HL-60 (cell line): ENCODE measurements at regions not wholly inside any gene's neighbourhood (a gene's known extent, or its start where the extent isn't known, plus 50 kb on each side); places are given as distances from the start of the nearest gene placed in this dataset.

ENCODE experiments used
- DNase-seq, 2 experiments: peaks; one replicate each; pipeline ENCODE4 v3.0.0-alpha.2; 2010 to 2020; ENCODE audit warnings: low read depth in 1 of 2, low spot score in 1 of 2
- H3K27ac ChIP-seq: fragments of 250-450 bp; sonication (Bioruptor Pico); replicated peaks from 2 replicates; pipeline ENCODE4 v1.5.1; 2020; ENCODE audit warnings: mild to moderate bottlenecking, moderate library complexity
- H3K27me3 ChIP-seq: fragments of 250-450 bp; sonication (Bioruptor Pico); 2 replicates; pipeline ENCODE4 v1.5.1; 2021; ENCODE audit warnings: mild to moderate bottlenecking, moderate library complexity; ENCODE audit not compliant: insufficient read depth, poor library complexity, severe bottlenecking
- H3K4me3 ChIP-seq: replicated peaks from 2 replicates; pipeline ENCODE4 v1.5.1; 2011; ENCODE audit warnings: mild to moderate bottlenecking, control low read depth, low read length; ENCODE audit not compliant: insufficient read depth
- GABPA ChIP-seq: IDR thresholded peaks from 2 replicates; pipeline ENCODE4 v1.6.1; 2012; ENCODE audit warnings: low read depth
- POLR2AphosphoS5 ChIP-seq: IDR thresholded peaks from 2 replicates; pipeline ENCODE4 v1.6.1; 2012; ENCODE audit warnings: low read depth
- SPI1 ChIP-seq: IDR thresholded peaks from 2 replicates; pipeline ENCODE4 v1.6.1; 2012; ENCODE audit warnings: low read depth, mild to moderate bottlenecking, borderline replicate concordance
- TF ChIP-seq, protein P1 (sequence below): IDR thresholded peaks from 2 replicates; pipeline ENCODE4 v1.6.1; 2012; ENCODE audit warnings: low read depth; ENCODE audit not compliant: insufficient replicate concordance
- TF ChIP-seq, protein P2 (sequence below): IDR thresholded peaks from one replicate; pipeline ENCODE4 v1.5.1; 2011; ENCODE audit warnings: low read length, control low read depth, inconsistent platforms; ENCODE audit not compliant: insufficient read depth

DNA sequence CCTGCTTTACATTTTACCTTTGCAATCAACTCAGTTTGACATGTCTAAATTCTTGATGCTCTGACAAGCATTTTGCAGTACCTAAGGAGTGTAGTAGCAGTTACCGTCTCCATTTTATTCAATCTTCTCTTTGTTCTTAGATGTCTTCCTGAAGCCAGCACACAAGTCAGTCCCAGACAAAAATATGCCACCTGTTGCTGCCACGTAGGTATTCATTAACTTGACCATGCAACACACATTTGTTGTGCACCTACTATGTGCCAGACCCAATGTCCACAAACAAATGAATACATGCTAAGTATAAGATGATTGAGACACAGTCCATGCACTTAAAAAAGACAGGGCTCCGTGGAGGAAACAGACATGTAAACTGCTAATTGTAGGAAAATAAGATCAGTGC lies 81.5 kb upstream of the NGF start:
- Histone ChIP-seq H3K27ac (no peak overlapping the region), H3K27me3 (no peaks in the 10 kb centered on the region), H3K4me3 (no peak overlapping the region)
- DNase-seq, result no peak
- TF ChIP-seq POLR2AphosphoS5 (no peak), GABPA (no peak), SPI1 (no peak)
- TF ChIP-seq, protein P1, sequence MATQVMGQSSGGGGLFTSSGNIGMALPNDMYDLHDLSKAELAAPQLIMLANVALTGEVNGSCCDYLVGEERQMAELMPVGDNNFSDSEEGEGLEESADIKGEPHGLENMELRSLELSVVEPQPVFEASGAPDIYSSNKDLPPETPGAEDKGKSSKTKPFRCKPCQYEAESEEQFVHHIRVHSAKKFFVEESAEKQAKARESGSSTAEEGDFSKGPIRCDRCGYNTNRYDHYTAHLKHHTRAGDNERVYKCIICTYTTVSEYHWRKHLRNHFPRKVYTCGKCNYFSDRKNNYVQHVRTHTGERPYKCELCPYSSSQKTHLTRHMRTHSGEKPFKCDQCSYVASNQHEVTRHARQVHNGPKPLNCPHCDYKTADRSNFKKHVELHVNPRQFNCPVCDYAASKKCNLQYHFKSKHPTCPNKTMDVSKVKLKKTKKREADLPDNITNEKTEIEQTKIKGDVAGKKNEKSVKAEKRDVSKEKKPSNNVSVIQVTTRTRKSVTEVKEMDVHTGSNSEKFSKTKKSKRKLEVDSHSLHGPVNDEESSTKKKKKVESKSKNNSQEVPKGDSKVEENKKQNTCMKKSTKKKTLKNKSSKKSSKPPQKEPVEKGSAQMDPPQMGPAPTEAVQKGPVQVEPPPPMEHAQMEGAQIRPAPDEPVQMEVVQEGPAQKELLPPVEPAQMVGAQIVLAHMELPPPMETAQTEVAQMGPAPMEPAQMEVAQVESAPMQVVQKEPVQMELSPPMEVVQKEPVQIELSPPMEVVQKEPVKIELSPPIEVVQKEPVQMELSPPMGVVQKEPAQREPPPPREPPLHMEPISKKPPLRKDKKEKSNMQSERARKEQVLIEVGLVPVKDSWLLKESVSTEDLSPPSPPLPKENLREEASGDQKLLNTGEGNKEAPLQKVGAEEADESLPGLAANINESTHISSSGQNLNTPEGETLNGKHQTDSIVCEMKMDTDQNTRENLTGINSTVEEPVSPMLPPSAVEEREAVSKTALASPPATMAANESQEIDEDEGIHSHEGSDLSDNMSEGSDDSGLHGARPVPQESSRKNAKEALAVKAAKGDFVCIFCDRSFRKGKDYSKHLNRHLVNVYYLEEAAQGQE, result no peak
- TF ChIP-seq, protein P2, sequence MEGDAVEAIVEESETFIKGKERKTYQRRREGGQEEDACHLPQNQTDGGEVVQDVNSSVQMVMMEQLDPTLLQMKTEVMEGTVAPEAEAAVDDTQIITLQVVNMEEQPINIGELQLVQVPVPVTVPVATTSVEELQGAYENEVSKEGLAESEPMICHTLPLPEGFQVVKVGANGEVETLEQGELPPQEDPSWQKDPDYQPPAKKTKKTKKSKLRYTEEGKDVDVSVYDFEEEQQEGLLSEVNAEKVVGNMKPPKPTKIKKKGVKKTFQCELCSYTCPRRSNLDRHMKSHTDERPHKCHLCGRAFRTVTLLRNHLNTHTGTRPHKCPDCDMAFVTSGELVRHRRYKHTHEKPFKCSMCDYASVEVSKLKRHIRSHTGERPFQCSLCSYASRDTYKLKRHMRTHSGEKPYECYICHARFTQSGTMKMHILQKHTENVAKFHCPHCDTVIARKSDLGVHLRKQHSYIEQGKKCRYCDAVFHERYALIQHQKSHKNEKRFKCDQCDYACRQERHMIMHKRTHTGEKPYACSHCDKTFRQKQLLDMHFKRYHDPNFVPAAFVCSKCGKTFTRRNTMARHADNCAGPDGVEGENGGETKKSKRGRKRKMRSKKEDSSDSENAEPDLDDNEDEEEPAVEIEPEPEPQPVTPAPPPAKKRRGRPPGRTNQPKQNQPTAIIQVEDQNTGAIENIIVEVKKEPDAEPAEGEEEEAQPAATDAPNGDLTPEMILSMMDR, result no peak

DNA sequence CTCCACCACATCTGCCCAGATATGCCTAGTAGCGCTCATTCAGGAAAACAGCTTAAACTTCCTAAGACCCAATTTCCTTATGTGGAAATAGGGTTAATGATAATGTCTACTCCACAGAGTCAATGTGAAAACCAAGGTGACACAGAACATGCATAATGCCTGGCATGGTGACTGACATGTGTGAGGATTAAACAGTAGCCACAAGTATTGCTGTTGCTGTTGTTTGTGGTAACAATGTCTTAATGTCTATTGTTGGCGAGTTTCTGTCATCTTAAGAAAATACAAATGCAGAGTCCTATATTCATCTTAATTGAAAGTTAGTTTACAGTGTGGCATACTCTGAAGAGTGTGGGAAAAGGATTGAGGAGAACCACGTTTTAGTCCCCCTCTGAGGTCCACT lies 75.6 kb upstream of the NGF start:
- TF ChIP-seq GABPA (no peak), SPI1 (no peak), POLR2AphosphoS5 (no peak)
- TF ChIP-seq, protein P1, result no peak
- TF ChIP-seq, protein P2, result no peak
- Histone ChIP-seq H3K27ac (no peak overlapping the region), H3K4me3 (no peak overlapping the region), H3K27me3 (no peaks in the 10 kb centered on the region)
- DNase-seq, result no peak

DNA sequence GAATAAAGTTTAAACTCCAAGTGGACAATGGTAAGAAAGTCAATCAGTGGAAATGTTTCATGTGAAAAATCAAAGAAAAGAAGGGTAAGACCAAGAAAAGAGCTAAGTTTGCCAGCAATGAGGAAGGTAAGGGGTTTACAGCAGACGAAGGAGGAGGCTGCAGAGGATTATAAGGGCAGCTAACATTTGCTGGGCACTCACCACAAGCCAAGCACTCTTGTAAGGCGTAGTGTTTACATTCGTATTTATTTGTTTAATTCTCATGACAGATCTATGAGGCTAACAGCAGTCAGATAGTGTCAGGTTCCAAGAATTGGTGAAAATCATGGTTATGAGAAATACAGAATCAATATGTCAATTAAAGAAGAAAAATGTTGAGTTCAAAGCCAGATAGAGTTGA lies 75.2 kb upstream of the NGF start:
- no peak overlapping the region for H3K27ac ChIP-seq

DNA sequence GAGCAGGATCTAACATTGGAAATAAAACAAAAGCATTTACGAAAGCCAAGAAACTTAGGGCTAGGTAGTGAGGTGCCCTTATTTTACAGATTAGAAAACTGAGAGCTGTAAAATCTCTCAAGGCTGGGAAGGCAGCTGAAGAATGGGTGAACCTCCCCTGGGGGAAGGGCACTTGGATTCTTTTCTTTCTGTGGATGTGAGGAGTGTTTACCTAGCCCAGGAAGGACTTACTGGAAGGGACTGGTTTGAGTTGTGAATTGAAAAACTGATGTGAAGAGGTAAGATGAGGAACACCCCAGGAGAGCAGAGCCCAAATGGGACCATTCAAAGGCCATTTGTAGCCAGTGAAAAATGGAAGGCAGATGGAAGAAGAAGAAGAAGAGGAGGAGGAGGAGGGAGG lies 74.7 kb upstream of the NGF start:
- no peaks in the 10 kb centered on the region for H3K27me3 ChIP-seq
- no peak for DNase-seq
- TF ChIP-seq SPI1 (no peak), GABPA (no peak), POLR2AphosphoS5 (no peak)
- TF ChIP-seq, protein P1, result no peak
- TF ChIP-seq, protein P2, result no peak
- no peak overlapping the region for H3K27ac ChIP-seq
- no peak overlapping the region for H3K4me3 ChIP-seq

More for the DNA sequence above, 75.2 kb upstream of the NGF start:
- TF ChIP-seq GABPA (no peak), SPI1 (no peak)
- Histone ChIP-seq H3K4me3 (no peak overlapping the region), H3K27me3 (no peaks in the 10 kb centered on the region)
- DNase-seq, result no peak
